Activated CD4-positive, alpha-beta T cell treated with anti-CD3 and anti-CD28 coated beads, Interleukin-2, amount 50 U/mL, for 1 hour (primary cell): ENCODE measurements at regions not wholly inside any gene's neighbourhood (a gene's known extent, or its start where the extent isn't known, plus 50 kb on each side); places are given as distances from the start of the nearest gene placed in this dataset.
"Not testable (repeated sequence)": the region's sequence is repeated elsewhere in the genome, so short reads cannot be mapped to it uniquely, and the experiment has no call there.

ENCODE experiments used
- DNase-seq: peaks from one replicate; pipeline ENCODE4 v3.0.0-alpha.2; 2020

DNA sequence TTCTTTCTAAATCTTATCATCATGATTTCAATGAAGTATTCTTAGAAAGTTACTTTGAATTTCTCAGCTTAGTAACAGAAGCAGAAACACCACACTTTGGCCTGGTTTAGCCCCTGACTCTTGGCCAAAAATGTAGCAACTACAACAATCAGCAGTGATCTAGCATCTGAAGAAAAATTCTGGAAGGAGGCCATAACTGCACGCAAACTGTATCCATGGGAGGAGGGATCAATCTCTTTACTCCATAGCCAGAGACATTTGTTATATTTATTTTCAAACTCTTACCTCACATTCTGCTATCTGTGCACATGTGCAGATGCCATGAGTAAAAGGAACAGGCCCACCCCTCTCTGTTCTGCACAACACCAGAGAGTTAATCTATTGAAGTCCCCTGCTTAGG, 251.0 kb upstream of the P2RY1 start:
- DNase-seq, result no peak

DNA sequence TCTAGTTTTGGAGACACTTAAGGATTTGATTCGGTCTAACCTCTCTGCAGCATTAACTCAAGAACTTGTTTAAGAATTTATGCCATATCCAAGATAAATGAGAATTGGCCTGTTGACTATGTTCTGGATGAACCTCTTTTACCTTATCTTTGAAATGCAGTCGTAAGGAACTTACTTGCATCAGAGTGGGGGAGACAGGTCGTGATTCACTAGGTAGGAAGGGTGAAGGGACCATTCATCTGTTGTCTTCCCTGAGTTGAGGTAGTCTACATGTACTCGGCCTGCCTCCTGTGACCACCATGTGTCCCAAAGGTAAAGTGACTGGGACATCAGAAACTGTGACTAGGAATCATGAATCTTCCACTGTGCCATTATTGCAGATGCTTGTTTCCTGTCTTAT, 248.0 kb upstream of the P2RY1 start:
- no peak for DNase-seq

DNA sequence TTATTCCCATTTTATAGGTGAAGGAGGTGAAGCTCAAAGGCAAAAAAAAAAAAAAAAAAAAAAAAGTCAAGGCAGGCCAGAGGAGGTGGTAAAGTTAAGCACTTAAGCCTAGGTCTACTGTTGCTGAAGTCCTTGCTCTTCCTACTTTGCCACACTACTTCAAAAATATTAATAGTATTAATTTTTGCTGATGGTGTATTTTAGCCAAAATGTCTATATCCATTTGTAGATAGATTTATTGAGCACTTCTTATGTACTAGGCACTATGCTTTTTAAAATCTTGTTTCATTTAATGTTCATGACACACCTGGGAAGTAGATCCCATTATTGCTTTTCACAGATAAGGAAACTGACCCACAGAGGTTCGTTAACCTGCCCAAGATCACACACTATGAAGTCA, 247.1 kb upstream of the P2RY1 start:
- DNase-seq, result no peak

DNA sequence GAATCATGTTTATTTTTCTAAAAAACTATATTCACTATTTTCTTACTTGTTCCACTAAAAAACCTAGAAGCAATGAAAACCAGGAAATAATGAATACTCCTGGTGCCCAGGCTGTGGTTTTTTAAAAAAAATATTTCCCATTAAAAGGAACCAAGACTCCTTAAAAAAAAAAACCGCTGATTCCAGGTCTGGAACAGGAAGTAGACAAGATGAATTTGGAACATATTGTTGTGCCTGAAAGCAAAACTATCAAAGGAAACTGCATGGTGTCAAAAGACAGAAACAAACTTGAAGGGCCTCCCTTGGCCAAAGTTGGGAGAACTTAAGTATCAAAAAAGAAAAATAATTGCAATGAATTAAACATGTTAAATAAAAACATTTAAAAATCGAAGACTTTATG, 245.3 kb upstream of the P2RY1 start:
- DNase-seq, result no peak

DNA sequence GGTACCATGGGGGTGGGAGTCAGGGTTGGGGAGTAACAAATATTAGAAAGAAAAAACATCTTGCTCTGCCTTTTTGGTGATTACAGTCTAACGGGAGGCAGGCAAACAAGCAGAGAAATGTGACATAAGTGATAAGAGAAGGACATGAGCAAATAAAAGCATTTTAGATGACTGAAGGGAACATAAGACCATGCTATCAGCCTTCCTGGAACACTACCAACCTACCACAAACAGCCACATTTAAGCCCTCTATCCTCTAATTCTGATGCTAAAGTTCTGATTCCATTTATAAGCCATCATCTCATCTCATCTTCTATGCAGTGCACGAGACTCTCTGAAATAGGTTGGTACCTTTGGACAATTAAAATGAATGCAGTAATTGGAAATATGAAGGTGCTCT, 243.4 kb upstream of the P2RY1 start:
- no peak for DNase-seq

DNA sequence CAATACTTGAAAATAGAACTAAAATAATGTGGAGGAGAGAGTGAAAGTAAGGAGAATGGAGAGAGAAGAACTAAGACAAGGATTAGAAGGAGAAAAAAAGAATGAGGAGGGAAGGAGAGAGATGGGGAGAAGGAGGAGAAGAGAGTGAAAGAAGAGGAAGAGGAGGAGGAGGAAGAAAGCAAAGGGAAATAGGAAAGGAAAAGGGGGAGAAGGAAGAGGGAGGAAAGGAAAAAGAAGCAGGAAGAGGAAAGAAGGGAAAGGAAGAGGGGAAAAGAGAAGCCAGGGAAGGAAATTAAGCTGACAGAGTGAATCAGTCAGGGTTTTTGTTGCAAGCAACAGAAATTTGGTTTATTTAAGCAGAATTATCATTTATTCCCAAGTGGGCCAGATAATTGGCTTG, 241.7 kb upstream of the P2RY1 start:
- no peak for DNase-seq

DNA sequence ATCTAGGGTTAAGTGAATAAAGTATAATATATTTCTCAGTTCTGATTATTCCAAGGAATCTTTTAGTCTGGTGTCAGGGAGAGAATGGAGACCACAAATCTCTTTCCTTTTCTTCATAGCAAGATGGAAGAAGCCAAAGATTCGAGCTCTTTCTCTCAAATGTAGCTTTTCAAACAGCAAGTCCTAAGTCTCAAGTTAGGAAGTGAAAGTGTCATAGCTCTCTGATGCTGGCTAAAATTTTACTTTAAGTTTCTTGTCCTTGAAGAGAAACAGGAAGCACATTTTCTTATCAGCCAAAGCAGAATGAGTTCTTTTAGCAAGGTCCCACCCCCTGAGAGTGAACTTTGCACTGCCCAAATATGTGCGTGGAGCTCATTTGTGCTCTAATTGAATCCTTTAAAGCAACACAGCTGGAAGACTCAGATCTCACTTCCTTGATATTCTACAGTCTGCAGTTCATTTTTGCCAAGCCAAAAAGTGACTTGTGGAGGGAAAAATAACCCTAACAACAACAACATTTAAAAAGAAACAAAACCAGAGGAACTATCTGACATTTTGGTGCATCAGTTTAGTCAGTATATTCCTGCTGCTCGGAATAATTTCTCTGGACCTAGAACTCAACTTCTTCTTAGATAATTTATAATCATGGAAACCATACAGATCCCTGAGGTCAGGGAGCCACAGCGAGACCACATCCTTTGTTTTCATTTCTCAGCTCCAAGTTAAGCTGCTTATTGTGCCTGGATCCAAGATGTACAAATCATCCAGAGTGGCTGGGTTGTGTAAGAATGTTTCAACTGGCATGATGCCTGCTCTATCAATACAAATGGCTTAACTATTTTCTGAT, 238.7 kb upstream of the P2RY1 start:
- DNase-seq, result no peak

DNA sequence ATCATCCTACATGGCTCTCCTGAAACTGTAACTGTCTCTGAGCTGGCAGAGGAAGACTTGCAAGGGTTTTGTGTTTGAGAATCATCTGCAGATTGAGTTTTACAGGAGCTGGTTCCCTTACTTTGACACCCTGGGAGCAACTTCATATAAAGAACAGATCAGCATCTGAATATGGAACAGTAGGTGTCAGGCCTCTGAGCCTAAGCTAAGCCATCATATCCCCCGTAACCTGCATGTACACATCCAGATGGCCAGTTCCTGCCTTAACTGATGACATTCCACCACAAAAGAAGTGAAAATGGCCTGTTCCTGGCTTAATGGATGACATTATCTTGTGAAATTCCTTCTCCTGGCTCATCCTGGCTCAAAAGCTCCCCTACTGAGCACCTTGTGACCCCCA, 238.1 kb upstream of the P2RY1 start:
- DNase-seq, result not testable (repeated sequence)

DNA sequence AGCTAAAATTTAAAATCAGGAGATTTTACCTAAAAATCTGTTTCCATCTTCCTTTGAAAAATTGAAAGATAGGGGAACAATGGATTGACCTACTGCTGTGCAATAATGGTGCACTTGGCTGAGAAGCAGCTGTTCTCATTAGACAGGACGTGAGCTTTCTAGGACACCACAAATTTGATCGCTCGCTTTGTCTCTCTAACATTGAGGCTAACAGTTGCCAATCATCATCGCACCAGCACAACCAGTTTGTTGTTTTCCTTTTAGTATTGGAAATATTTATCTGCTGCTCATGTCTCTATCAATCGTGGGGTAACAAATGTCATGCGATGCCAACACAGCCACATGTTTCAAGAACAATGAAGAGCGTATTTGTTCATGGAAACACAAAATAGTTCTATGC, 228.8 kb upstream of the P2RY1 start:
- DNase-seq, result no peak

DNA sequence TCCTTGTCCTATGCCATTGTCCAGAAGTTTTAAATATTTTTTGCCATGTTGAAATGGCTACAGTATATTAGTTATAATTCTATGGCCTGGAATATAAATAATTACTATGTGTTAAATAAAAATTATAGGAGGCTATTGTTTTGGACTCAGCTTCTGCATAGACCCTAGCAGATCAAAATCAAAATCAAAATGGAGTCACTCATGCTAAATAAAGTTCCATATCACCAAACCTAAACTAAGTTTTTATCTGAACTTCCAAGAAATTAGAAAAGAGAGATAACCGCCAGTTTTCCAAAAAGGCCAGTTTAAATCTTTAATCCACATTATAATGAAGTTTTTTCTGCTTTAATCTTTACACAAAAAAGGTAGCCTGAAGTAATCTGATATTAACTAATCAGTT, 227.8 kb upstream of the P2RY1 start:
- DNase-seq, result no peak

DNA sequence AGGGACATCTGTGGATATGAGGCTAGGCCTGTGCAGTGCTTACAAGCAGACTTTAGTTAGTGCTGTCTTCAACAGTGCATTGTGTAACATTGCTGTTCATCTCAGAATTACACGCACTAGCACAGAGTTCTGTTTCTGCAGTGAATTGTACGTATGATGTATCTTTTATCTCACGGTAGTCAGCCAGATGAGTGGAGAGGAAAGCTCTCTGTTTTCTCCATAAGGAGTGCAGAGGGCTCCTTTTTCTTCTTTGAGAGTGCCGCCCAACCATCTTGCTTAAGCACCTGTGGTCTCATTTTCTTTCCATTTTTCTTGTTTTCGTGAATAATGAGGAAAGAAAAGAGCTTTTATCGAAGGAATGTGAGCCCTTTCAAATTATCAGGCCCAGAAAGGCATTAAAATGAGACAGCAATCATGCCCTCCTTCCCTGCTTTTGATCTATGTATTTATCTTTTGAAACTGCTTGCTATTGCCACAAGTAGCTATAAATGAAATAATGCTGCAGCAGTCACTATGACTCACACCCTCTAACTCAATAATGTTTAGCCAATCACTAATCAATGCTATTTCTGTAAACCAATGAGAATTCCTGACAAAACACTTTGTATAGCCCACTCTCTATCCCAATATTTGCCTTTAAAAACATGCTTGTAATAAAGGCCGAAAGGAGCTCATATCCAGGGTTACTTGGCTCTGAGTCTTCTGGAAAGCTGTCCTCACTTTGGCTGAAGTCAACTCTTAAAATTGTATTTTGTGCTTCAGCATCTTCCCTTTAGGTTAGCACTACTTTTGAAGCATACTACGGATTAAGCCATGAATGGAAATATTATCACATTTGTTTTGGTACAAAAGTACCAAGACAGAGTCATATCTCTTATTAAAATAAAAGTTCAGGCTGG, 226.0 kb upstream of the P2RY1 start:
- no peak for DNase-seq

DNA sequence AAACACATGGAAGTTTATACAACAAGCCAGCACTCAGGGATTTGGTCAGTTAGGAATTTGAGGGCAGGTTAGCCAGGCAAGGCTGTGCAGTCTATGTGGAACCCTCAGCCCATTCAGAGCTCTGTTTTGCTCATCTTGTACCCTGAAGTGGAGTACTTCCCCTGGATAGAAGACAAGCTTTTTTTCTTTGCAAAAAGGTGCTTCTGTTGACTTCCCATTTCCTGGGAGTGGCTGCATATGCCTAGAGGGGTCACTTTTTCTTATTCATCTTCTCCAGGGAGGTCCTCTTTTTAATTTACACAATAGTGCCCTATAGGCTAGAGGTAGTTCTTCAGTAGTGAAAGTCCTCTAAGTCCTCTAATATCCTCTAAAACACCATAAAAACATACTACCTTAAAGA, 225.0 kb upstream of the P2RY1 start:
- DNase-seq, result no peak

DNA sequence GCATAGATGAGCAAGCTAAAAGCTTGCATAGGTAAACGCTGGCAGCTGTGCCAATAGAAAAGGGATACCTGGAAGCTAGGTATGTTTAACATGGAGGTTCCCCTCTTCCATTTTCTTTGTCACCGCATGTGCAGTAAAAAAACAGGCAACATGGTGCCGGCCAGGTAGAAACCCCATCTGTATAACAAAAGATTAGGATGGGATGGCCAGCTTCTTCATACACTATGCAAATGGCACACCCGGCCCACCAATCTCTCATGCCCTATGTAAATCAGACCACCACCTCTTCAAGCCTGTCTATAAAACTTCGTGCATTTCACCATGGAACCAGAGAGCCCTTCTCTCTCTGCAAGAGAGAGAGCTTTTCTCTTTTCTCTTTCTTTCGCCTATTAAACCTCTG, 224.3 kb upstream of the P2RY1 start:
- DNase-seq, result no peak

DNA sequence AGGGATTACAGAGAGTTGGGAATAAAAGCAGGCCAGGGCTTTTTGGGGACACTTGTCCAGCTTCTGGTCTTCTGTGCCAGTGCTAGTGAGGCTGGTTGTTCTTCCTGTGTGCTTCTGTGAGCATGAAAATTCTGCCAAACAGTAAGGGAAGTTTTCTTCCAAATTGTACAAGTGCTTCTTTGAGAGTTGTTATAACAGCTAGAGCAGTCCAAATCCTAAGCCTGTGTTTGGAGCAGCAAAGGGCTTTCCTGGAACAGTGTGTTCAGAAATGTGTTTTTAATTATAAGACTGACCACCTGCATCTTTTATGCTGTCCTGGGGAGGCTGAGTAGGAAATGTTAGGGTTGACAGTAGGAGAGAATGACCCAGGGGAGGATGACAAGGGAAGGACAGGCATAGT, 223.0 kb upstream of the P2RY1 start:
- DNase-seq, result no peak

DNA sequence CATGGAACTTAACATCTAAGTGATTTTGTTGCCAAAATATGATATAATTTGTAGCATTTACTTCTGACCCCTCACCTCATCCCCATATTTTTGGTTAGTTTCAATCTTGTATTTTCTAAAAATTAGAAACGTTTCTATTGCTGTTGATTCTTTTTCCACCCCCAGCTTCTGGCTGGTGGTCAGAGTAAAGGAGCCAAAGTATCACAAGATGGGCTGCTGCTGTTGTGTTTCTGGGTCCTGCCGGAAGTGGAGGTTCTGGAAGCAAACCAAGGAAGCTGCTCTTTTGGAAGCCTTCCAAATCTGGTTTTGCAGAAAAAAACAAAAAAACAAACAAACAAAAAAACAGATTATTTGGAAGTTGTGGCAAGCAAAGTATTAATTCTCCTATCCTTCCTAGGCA, 221.1 kb upstream of the P2RY1 start:
- no peak for DNase-seq

DNA sequence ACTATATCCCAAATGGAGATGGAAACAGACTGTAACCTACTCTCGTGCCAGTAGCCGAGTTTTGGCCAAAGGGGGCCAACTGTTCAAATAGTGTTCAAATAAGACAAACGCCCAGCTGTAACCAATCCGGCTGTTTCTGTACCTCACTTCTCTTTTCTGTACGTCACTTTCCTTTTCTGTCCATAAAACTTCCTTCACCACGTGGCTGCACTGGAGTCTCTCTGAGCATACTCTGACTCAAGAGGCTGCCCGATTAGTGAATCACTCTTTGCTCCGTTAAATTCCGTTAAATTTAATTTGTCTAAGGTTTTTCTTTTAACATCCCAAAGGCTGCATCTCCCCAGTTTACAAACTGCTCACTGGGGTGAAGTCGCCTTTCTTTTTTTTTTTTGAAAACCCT, 219.2 kb upstream of the P2RY1 start:
- no peak for DNase-seq

DNA sequence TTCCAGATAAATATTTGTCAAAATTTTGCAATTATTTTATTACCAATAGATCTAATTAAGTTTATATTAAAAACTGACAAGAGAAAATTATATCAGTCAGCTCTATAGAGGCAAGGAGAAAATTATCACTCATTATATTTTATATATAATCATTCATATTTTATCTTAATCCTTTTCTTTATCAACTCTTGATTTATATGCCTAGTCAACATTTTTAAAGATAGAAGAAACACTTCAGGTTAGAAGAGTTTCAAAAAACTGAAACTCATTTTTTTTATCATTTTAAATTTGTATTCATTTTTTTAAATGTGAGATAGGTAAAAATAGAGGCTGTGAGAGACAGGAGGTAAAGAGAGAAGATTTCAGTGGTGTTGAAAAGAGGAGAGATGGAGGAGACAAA, 217.3 kb upstream of the P2RY1 start:
- DNase-seq, result no peak

DNA sequence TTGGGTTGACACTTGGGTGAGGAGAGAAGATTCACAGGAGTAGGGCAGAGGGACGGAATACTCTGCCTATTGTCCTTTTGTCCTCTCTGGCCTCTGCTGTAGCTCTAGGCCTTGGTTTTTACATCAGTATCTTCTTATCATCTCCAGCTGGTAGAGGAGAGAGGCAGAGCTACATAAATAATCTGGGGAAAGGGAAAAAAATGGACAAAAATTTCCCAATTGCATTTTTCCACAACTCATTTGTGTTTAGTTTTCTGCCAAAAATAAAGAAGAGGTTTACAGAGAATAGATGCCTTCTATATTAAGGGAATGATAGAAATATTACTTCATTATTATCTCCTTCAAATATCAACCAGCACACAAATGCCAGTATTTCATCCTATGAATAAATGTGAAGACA, 216.4 kb upstream of the P2RY1 start:
- no peak for DNase-seq

DNA sequence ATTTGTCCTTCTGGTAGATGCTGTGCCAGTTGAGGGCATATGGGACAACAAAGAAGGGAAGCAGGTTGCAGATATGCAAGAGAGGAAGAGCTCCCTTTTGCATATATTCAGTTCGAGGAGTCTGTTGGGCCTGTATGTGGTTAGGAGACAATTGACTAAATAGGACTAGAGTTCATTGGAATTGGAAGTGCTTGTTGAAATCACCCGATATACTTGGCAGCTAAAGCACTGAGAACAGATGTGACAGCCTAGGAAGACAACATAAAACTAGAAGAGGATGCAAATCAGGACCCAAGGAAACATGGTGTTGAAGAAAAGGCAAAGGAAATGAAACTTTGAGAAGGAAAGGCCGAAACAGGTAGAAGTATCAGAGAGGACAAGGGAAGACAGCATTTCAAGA, 215.2 kb upstream of the P2RY1 start:
- no peak for DNase-seq

DNA sequence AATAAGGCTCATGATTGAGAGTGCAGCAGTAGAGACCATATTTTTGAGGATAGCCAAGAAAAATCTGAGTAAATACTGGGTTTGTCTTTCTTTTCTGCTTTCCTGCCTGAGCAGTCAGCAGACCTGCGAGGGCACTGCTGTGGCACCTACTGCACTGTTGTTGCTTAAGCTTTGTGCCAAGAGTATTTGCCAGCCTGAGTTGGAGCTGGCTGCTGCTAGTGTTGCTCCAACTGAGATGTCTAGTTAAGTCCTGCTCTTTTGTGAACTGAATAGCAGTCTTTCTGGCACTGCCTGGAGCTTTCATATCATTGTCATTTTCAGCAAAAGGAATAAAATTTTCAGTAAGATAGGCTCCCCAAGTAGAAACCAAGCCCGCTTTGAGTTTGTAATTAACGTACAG, 214.5 kb upstream of the P2RY1 start:
- no peak for DNase-seq

DNA sequence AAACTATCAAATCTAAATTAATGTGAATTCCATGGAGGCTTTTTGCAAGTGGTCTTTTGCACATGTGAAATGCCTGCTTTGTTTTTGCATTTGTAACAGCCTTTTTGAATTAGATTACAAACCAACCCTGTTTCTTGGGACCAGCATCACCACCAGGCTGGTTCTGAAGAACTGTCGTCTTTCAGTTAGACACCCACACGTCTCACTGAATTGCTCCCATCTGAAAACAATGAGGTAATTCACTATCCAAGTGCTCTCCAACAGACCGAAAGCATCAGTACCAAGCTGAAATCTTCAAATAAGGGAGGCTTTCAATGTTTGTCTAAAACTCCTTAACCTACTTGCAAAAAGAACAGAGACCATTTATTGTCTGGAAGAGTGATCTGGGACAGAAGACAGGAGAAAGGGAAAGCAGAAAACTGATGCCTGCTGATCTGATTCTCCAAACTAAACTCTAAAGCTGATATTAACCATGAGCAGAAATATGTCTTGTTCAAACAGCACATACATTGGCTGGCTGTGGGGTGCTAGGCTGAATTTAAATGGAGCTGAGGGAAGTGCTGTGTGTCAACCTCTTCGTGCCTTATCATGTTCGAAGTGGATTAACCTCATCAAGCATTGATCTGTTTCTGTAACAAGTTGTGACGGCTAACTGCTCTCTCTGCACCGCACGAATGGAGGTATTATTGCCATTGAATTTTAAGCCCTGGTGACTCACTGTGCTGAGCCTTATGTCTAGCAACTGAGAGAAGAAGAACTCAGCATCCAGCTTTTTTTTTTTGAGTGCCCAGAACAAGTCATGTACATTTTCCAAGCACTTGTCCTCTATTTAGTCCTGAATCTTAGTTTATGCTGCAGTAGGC, 213.7 kb upstream of the P2RY1 start:
- no peak for DNase-seq

DNA sequence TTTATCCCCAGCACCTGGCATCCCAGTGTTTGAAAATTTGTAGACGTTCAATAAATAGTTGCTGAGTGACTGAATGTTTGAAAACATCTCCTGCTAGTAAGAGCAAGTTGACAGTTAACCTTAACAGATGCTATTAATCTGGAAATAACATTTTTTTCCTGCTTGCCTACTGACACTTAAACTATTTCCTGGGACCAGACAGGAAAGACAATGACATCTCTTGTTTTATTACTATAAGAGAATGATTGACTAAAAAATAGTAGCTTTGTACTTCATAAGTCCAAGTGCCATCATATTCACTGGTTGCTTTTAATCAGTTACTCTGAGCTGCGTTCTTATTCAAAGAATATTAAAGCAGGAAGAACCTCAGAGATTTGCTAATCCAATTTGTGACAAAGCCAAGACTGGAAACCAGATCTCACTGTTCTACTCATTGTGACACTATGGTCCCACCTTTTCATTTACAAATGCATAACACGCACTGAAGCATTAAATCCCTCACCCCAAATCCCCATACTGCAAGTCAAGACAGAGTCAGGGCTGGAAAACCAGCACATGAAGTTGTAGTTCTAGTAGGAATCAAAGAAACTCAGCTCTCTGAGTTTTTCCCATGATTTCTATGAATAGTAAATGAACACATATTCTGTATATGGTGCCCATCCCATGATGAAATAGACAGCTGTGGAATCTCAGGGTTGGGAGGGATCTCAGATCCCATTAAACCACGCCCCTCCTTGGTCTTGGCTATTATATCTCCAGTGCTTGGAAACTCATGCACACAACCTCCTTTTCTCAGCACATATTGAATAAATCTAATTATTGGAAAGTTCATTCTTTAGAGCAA, 212.7 kb upstream of the P2RY1 start:
- no peak for DNase-seq

DNA sequence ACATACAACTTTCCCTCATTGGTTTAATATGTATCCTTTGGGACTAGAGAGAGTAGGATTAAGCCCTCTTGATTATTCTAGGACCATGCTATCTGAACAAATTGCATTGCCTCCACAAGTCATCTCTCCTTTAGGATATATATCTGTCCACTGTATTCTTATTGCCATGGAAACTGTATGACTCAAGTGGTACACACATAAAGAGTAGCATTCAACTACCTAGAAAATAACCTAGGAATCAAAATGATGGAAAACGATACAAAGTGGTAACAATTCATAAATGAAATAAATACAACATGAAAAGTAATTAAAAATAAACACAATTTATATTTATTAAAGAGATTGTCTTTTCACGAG, 212.1 kb upstream of the P2RY1 start:
- no peak for DNase-seq
